ENCODE measurements at regions not wholly inside any gene's neighbourhood (a gene's known extent, or its start where the extent isn't known, plus 50 kb on each side); places are given as distances from the start of the nearest gene placed in this dataset.

- TF ChIP-seq CTCF (conservative IDR thresholded peaks at IDR 0.05; ENCODE audit: low read depth, low read length) (no peak), EZH2 (IDR thresholded peaks at IDR 0.05; ENCODE audit: low read length, unreplicated experiment) (no peak)
Observed at GRCh38 chr16:59696495-59696894, 962.4 kb upstream of the GOT2 start.

Measured in PC-3 (cell line).